ENCODE measurements at regions not wholly inside any gene's neighbourhood (a gene's known extent, or its start where the extent isn't known, plus 50 kb on each side); places are given as distances from the start of the nearest gene placed in this dataset.

- in situ Hi-C loops (cut with MboI), result no loop called here
- peak; percentile 50 for ATAC-seq
- TF ChIP-seq WRNIP1 (IDR thresholded peaks at IDR 0.05; ENCODE audit: borderline replicate concordance, low read depth, low read length) (no peak), ZZZ3 (IDR thresholded peaks at IDR 0.05; ENCODE audit: control insufficient read depth, insufficient read length, low read depth) (no peak), FOXK2 (IDR thresholded peaks at IDR 0.05) (no peak), NFXL1 (IDR thresholded peaks at IDR 0.05; ENCODE audit: borderline replicate concordance) (no peak), SKIL (IDR thresholded peaks at IDR 0.05; ENCODE audit: low read depth, poor library complexity, severe bottlenecking) (no peak), MYB (IDR thresholded peaks at IDR 0.05; ENCODE audit: borderline replicate concordance, low read depth, low read length) (no peak), SMC3 (IDR thresholded peaks at IDR 0.05; ENCODE audit: borderline replicate concordance, low read length) (peak; percentile 19; the same call in 1 of the 2 replicates), HDAC6 (IDR thresholded peaks at IDR 0.05; ENCODE audit: unreplicated experiment) (no peak), IKZF2 (IDR thresholded peaks at IDR 0.05) (no peak), RAD21 (IDR thresholded peaks at IDR 0.05; ENCODE audit: insufficient read depth, low read depth, low read length) (0 out of 2 replicates have a peak, but pooled peaks have one; percentile 3), RUNX3 (IDR thresholded peaks at IDR 0.05; ENCODE audit: low read length) (peak; percentile 33; the same call in 1 of the 2 replicates), SUPT20H (IDR thresholded peaks at IDR 0.05; ENCODE audit: borderline replicate concordance, control insufficient read depth, low read depth, low read length) (no peak), IRF3 (IDR thresholded peaks at IDR 0.05) (no peak), KDM1A (IDR thresholded peaks at IDR 0.05; ENCODE audit: borderline replicate concordance) (no peak), POLR2AphosphoS5 (IDR thresholded peaks at IDR 0.05; ENCODE audit: low read length) (no peak), CBX3 (IDR thresholded peaks at IDR 0.05; ENCODE audit: borderline replicate concordance, low read depth) (no peak)
- TF ChIP-seq, protein P1, sequence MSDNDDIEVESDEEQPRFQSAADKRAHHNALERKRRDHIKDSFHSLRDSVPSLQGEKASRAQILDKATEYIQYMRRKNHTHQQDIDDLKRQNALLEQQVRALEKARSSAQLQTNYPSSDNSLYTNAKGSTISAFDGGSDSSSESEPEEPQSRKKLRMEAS (IDR thresholded peaks at IDR 0.05; ENCODE audit: low read depth, low read length), result no peak
- TF ChIP-seq, protein P2, sequence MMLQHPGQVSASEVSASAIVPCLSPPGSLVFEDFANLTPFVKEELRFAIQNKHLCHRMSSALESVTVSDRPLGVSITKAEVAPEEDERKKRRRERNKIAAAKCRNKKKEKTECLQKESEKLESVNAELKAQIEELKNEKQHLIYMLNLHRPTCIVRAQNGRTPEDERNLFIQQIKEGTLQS (IDR thresholded peaks at IDR 0.05; ENCODE audit: borderline replicate concordance, extremely low read depth, low read depth, low read length), result no peak
- TF ChIP-seq, protein P3, sequence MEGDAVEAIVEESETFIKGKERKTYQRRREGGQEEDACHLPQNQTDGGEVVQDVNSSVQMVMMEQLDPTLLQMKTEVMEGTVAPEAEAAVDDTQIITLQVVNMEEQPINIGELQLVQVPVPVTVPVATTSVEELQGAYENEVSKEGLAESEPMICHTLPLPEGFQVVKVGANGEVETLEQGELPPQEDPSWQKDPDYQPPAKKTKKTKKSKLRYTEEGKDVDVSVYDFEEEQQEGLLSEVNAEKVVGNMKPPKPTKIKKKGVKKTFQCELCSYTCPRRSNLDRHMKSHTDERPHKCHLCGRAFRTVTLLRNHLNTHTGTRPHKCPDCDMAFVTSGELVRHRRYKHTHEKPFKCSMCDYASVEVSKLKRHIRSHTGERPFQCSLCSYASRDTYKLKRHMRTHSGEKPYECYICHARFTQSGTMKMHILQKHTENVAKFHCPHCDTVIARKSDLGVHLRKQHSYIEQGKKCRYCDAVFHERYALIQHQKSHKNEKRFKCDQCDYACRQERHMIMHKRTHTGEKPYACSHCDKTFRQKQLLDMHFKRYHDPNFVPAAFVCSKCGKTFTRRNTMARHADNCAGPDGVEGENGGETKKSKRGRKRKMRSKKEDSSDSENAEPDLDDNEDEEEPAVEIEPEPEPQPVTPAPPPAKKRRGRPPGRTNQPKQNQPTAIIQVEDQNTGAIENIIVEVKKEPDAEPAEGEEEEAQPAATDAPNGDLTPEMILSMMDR (IDR thresholded peaks at IDR 0.05 in 2 of 3, conservative IDR thresholded peaks at IDR 0.05 in 1 of 3; ENCODE audit: control insufficient read depth in 2 of 3, extremely low read depth in 1 of 3, insufficient read depth in 1 of 3, low read depth in 3 of 3, low read length in 3 of 3), result peak in 2 of 3 experiments; percentile 20 to 25; a peak in 2 of 6 replicates
Observed at GRCh38 chr5:73312146-73312871, 136.3 kb downstream of the FOXD1 start.

More at GRCh38 chr5:73312146-73312871, 136.3 kb downstream of the FOXD1 start:
- Histone ChIP-seq H3K79me2 (ENCODE audit: control insufficient read depth, insufficient read depth, low read length) (no peaks in the 10 kb centered on the region), H3K36me3 (ENCODE audit: control insufficient read depth in 2 of 2, insufficient read depth in 2 of 2, low read length in 1 of 2) (no peaks in the 10 kb centered on the region), H3K27ac (ENCODE audit: control insufficient read depth, insufficient read depth) (no peak overlapping the region), H3K4me2 (ENCODE audit: control insufficient read depth, insufficient read depth) (no peak overlapping the region), H3K27me3 (replicated peaks in 1 of 2; ENCODE audit: control insufficient read depth in 2 of 2, insufficient read depth in 2 of 2, low read length in 1 of 2) (peaks cover 8 to 10% of the 10 kb centered on the region in 2 experiments), H3K4me1 (ENCODE audit: control insufficient read depth, insufficient read depth, low read length) (no peaks in the 10 kb centered on the region), H2AFZ (ENCODE audit: control insufficient read depth, low read depth, low read length) (no peak overlapping the region), H4K20me1 (ENCODE audit: control insufficient read depth, insufficient read depth) (no peaks in the 10 kb centered on the region), H3K9me3 (replicated peaks; ENCODE audit: control insufficient read depth, insufficient read depth, low read length) (no peaks in the 10 kb centered on the region), H3K4me3 (no peak overlapping the region), H3K9ac (ENCODE audit: control insufficient read depth, insufficient read depth, low read length) (no peak overlapping the region)
- 13% methylated on average over 13 of the region's 13 CpGs for WGBS (ENCODE audit: insufficient coverage, insufficient replicate concordance, low lambda C conversion rate, missing lambda C conversion rate)
- CTCF ChIA-PET, result no interaction called here
- DNase-seq (ENCODE audit: low read depth, low spot score), result no peak
- intact Hi-C loops (cut with micrococcal nuclease; ENCODE audit: unreplicated experiment), result no loop called here
- SMC1A ChIA-PET (ENCODE audit: uncharacterized antibody, unreplicated experiment), result interaction anchor here (0.8 kb wide), 1 partner anchor 88 kb away, joined by 3 read pairs; no protein-coding TSS in a partner anchor
- BruUV-seq (replicated peaks), result no TSS peak
- peak; percentile 18 for FAIRE-seq
- RAD21 ChIA-PET (ENCODE audit: unreplicated experiment), result no interaction called here
- POLR2A ChIA-PET, result no interaction called here
